HFF-Myc (cell line): ENCODE measurements at regions not wholly inside any gene's neighbourhood (a gene's known extent, or its start where the extent isn't known, plus 50 kb on each side); places are given as distances from the start of the nearest gene placed in this dataset.

ENCODE experiments used
- DNase-seq: peaks from one replicate; pipeline ENCODE4 v3.0.0-alpha.2; 2011; ENCODE audit warnings: low read depth; ENCODE audit errors: extremely low read depth
- H3K4me3 ChIP-seq: replicated peaks from 2 replicates; pipeline ENCODE4 v1.5.1; 2011; ENCODE audit warnings: low read depth, mild to moderate bottlenecking, control low read depth, low read length
- TF ChIP-seq, protein P1 (sequence below): IDR thresholded peaks from 2 replicates; pipeline ENCODE4 v1.5.1; 2012; ENCODE audit warnings: mild to moderate bottlenecking, low read depth, low read length, control low read depth; ENCODE audit errors: missing control alignments

DNA sequence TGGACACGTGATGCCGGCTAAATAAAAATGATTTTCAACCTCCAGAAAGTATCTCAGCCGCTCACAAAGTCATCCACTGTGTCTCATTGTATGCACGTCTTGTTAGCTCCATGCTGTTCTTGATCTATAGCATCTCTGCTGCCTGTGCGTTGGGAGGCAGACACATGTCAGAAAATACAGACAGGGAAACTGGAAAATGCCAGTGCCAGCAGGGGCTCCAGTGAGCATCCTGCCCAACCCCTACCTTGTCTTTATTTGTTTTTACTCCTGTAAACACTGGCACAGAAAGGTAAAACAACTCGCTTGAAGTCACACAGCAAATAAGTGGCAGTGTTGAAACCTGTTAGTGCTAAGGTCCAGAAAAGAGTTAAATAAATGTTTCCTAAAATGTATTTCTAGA lies 208.1 kb upstream of the ASIC2 start:
- no peak overlapping the region for H3K4me3 ChIP-seq
- DNase-seq, result no peak
- TF ChIP-seq, protein P1, sequence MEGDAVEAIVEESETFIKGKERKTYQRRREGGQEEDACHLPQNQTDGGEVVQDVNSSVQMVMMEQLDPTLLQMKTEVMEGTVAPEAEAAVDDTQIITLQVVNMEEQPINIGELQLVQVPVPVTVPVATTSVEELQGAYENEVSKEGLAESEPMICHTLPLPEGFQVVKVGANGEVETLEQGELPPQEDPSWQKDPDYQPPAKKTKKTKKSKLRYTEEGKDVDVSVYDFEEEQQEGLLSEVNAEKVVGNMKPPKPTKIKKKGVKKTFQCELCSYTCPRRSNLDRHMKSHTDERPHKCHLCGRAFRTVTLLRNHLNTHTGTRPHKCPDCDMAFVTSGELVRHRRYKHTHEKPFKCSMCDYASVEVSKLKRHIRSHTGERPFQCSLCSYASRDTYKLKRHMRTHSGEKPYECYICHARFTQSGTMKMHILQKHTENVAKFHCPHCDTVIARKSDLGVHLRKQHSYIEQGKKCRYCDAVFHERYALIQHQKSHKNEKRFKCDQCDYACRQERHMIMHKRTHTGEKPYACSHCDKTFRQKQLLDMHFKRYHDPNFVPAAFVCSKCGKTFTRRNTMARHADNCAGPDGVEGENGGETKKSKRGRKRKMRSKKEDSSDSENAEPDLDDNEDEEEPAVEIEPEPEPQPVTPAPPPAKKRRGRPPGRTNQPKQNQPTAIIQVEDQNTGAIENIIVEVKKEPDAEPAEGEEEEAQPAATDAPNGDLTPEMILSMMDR, result no peak

DNA sequence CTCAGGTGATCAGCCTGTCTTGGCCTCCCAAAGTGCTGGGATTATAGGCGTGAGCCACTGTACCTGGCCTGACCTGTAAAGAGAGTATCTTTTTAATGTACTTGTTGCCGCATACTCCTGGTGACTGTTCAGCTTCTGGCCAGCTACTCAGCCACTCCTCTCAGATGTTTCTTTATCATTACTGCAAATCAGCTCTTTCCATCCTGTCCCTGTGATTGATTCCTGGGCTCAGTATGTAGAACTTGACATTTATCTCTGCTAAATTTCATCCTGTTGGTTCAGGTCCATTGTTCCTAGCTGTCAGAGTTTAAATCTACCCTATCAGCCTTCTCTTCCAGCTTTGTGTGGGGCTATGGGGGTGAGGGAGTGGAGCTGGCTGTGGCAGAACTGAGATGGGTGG lies 211.5 kb upstream of the ASIC2 start:
- TF ChIP-seq, protein P1, result no peak
- DNase-seq, result no peak
- no peak overlapping the region for H3K4me3 ChIP-seq

DNA sequence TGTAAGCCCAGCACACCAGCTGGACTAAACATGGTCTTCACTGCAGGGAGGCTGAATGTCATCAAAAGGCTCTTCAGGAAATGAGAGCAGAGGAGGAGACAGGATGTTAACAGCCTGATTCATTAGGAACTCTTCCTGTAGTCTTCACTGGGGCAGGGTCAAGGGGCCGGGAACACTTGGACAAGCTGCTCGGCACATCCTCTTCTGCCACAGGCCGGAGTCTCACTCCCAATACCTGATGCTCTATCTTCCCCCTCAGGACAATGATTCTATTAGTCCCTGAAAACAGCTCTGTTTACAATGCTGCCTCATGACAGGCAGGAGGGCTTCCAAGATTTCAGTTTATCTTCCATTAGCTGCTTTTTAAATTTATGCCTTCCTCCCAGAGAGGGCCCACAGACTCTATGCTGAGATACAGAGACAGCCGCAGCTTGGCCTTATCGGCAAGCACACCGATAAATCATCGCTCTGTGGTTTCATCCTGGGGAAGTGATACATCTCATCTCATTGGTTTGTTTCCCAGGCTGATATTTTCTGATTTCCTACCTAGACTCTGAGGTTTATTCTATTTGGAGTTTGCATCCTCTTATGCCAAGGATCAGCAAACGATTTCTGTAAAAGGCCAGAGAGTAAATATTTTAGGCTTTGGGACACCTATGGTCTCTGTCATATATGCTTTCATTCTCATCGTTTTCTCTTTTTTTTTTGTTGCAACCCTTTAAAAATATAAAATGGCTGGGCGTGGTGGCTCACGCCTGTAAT lies 214.0 kb upstream of the ASIC2 start:
- TF ChIP-seq, protein P1, result no peak
- DNase-seq, result no peak
- no peak overlapping the region for H3K4me3 ChIP-seq

DNA sequence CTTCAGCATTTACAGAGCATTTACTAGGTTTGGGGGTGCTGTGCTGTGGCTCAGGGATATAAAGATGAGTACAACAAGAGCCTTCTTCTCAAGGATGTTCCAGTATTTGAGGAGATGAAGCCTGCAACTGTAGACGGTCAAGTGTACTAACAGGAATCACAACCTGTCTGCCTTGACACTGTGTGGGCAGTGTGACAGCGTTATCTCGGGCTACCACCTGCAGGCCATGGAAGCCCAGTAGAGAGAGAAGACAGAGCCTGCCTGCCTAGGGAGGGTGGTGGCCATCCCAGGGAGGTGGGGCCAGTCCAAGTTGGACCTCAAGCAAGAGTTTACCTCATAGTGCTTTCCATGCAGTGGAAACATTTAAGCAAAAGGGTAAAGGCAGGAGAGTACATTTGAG lies 215.1 kb upstream of the ASIC2 start:
- TF ChIP-seq, protein P1, result no peak
- no peak for DNase-seq
- no peak overlapping the region for H3K4me3 ChIP-seq

DNA sequence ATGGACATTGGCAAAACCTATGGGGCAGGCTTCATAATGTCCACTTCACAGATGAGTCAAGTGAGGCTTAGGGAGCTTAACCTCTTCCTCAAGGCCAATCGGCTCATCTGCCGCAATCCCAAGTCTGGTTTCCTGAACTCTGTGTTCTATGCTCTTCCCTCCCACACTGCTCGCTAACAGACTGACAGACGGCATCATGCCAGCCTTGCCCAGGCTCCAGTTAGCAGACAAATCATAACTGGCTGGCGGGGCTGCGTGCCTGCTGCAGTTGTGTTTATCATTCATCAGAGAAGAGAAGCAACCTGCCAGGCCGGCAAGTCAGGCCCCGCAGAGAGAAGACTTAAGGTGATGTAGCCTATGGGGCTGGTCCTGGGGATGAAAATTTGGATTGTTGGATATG lies 216.2 kb upstream of the ASIC2 start:
- TF ChIP-seq, protein P1, result no peak
- H3K4me3 ChIP-seq, result no peak overlapping the region
- no peak for DNase-seq

DNA sequence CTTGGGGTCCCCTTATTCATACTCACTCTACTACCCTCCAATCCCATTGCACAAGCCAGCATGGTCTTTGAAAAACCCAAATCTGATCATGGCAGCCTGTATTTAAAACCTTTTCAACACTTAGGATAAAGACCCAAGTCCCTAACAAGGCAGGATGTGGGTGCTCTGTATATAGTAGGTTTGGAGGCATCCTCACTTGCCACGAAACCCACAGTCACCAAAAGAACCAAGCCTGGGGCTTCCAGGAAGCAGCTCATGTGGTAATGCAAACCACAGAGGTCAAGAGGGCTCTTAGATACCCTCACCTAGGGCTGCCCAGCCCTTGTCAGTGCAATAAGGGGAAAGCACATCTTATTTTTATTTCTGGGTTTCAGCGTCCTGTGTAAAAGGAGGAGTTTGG lies 218.6 kb upstream of the ASIC2 start:
- DNase-seq, result no peak
- H3K4me3 ChIP-seq, result no peak overlapping the region
- TF ChIP-seq, protein P1, result no peak

DNA sequence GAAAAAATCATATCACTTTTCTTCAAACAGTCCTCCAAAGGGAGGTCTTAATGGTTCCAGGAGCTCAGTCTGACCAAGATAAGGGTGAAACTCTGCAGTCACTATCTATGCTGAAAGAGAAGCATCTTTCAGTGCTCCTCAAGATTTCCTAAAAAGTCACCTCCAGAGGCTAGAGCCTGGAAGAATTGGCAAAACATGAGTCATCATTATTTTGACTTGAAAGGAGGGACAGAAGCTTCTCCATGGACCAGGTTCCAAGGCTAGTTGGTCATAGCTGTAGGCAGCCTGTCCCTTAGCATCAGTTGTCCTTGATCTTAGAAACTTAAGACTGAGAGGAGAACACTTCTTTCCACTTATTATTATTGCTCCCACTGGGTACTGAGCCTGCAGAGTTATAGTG lies 219.0 kb upstream of the ASIC2 start:
- TF ChIP-seq, protein P1, result no peak
- no peak for DNase-seq
- no peak overlapping the region for H3K4me3 ChIP-seq
